Osteoblast (primary cell): ENCODE measurements at regions not wholly inside any gene's neighbourhood (a gene's known extent, or its start where the extent isn't known, plus 50 kb on each side); places are given as distances from the start of the nearest gene placed in this dataset.
A peak's percentile ranks its signal among the peaks of the same experiment; 100 is the strongest.
"Not testable (repeated sequence)": the region's sequence is repeated elsewhere in the genome, so short reads cannot be mapped to it uniquely, and the experiment has no call there.

ENCODE experiments used
- DNase-seq: peaks from one replicate; pipeline ENCODE4 v3.0.0; 2011; ENCODE audit warnings: low spot score, mixed read lengths; ENCODE audit not compliant: insufficient read length; ENCODE audit errors: missing footprints
- H2AFZ ChIP-seq: 2 replicates; pipeline ENCODE4 v1.6.0; 2011; ENCODE audit warnings: mild to moderate bottlenecking, low read length
- H3K27ac ChIP-seq: 2 replicates; pipeline ENCODE4 v1.5.1; 2011; ENCODE audit warnings: mild to moderate bottlenecking, low read depth, low read length, moderate library complexity
- H3K27me3 ChIP-seq: 2 replicates; pipeline ENCODE4 v1.6.0; 2012; ENCODE audit warnings: mild to moderate bottlenecking, control low read depth, inconsistent platforms, low read length, moderate library complexity; ENCODE audit not compliant: insufficient read depth
- H3K36me3 ChIP-seq: 2 replicates; pipeline ENCODE4 v1.5.1; 2011; ENCODE audit warnings: mild to moderate bottlenecking, low read length, control low read depth, moderate library complexity; ENCODE audit not compliant: insufficient read depth
- H3K4me1 ChIP-seq: 2 replicates; pipeline ENCODE4 v1.5.1; 2011; ENCODE audit warnings: mild to moderate bottlenecking, low read length, control low read depth, moderate library complexity; ENCODE audit not compliant: insufficient read depth
- H3K4me2 ChIP-seq: 2 replicates; pipeline ENCODE4 v1.6.0; 2011; ENCODE audit warnings: mild to moderate bottlenecking, low read length; ENCODE audit not compliant: insufficient read depth
- H3K4me3 ChIP-seq: fragments of 200-600 bp; sonication (generic); 3 replicates; pipeline ENCODE4 v1.5.1; 2012; ENCODE audit warnings: mild to moderate bottlenecking, low read length, inconsistent platforms; ENCODE audit not compliant: insufficient read depth
- H3K79me2 ChIP-seq: 2 replicates; pipeline ENCODE4 v1.6.0; 2012; ENCODE audit warnings: mild to moderate bottlenecking, low read length, control low read depth, inconsistent platforms; ENCODE audit not compliant: insufficient read depth
- H3K9me3 ChIP-seq: 2 replicates; pipeline ENCODE4 v1.5.1; 2011; ENCODE audit warnings: low read depth, low read length, control low read depth
- H4K20me1 ChIP-seq: 2 replicates; pipeline ENCODE4 v1.6.0; 2012; ENCODE audit warnings: mild to moderate bottlenecking, low read length, control low read depth; ENCODE audit not compliant: insufficient read depth
- CTCF ChIP-seq: IDR thresholded peaks from 2 replicates; pipeline ENCODE4 v1.5.1; 2011; ENCODE audit warnings: mild to moderate bottlenecking, low read depth, low read length, moderate library complexity; ENCODE audit errors: extremely low read depth

GRCh38 chr1:234821840-234822239 is 211.9 kb upstream of the IRF2BP2 start:
- no peaks in the 10 kb centered on the region for H3K27me3 ChIP-seq
- no peaks in the 10 kb centered on the region for H3K79me2 ChIP-seq
- TF ChIP-seq CTCF, result no peak
- no peak overlapping the region for H2AFZ ChIP-seq
- peak; percentile 21 for DNase-seq
- no peak overlapping the region for H3K27ac ChIP-seq
- peaks cover 2% of the 10 kb centered on the region for H3K4me1 ChIP-seq
- no peaks in the 10 kb centered on the region for H3K36me3 ChIP-seq
- H4K20me1 ChIP-seq, result no peaks in the 10 kb centered on the region
- H3K4me2 ChIP-seq, result no peak overlapping the region
- H3K4me3 ChIP-seq, result no peak overlapping the region
- H3K9me3 ChIP-seq, result no peaks in the 10 kb centered on the region

GRCh38 chr1:234820597-234820996 is 210.6 kb upstream of the IRF2BP2 start:
- H3K27me3 ChIP-seq, result no peaks in the 10 kb centered on the region
- no peaks in the 10 kb centered on the region for H3K9me3 ChIP-seq
- no peak overlapping the region for H3K27ac ChIP-seq
- no peak for TF ChIP-seq CTCF
- DNase-seq, result peak; percentile 67
- H3K4me1 ChIP-seq, result peaks cover 2% of the 10 kb centered on the region
- H4K20me1 ChIP-seq, result no peaks in the 10 kb centered on the region
- no peak overlapping the region for H3K4me3 ChIP-seq
- no peaks in the 10 kb centered on the region for H3K79me2 ChIP-seq
- H3K4me2 ChIP-seq, result no peak overlapping the region
- no peaks in the 10 kb centered on the region for H3K36me3 ChIP-seq
- H2AFZ ChIP-seq, result no peak overlapping the region

DNA sequence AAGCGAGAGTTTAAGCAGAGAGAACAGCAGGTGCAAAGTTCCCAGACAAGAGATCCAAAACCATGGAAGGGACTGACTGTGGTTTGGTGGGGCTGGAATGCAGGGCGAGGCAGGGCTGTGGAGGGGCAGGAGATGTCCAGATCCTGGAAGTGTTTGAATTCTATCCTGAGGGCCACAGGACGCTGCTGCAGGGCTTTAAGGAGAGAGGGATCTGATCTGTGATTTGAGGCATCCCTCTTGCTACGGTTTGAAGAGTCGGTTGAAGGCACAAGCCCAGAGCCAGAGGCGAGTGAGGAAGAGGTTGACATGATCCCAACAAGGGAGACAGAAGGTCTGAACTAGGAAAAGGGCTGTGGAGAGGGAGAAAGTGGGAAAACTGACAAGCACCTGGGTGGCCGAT is 209.9 kb upstream of the IRF2BP2 start:
- not testable (repeated sequence) for H3K4me1 ChIP-seq, H3K27ac ChIP-seq, H3K4me2 ChIP-seq, H4K20me1 ChIP-seq, H3K9me3 ChIP-seq, H3K79me2 ChIP-seq, H3K36me3 ChIP-seq, H3K4me3 ChIP-seq, DNase-seq, H2AFZ ChIP-seq, H3K27me3 ChIP-seq

- not testable (repeated sequence) for H3K79me2 ChIP-seq, H3K36me3 ChIP-seq, H3K4me2 ChIP-seq, H3K27ac ChIP-seq, H4K20me1 ChIP-seq, H3K4me1 ChIP-seq, H3K9me3 ChIP-seq, H2AFZ ChIP-seq, H3K27me3 ChIP-seq, H3K4me3 ChIP-seq, DNase-seq
These were observed 208.0 kb upstream of the IRF2BP2 start for GRCh38 chr1:234818040-234818387.

DNA sequence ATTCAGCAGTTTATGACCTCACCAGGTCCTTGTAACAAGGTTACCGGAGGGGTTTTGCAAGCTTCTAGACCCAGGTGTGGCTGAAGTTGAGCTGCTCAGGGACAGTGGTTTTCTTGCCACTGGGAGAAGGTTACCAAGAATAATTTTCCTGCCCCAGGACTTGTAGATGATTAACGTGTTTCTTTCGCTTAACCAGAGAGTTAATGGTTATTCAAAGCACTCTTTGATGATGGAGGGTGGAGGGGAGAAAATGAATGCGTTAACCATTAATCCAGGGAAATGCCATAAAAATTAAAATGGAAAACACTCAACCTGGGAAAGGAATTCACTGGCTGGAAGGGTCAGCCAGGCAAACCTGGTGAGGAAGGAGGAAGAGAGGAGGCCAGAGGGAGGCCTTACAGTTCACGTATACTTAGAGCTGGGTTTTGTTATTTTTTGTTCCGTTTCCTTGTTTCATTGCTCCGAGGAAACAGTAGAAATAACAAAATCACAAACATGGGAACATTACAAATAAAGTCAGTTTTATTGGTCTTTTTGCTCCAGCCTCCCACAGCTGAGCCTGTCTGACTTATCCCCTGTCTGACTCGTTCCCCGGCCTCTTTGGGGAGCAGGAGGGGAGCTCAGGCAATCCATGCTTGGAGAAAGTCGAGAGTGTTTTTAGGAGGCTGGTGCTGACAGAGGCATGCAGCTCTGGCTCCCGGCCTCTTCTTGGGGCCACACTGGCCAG is 207.5 kb upstream of the IRF2BP2 start:
- not testable (repeated sequence) for H3K79me2 ChIP-seq, H3K4me3 ChIP-seq, H3K27me3 ChIP-seq, H3K4me1 ChIP-seq, H3K36me3 ChIP-seq, H4K20me1 ChIP-seq, H3K9me3 ChIP-seq, DNase-seq, H2AFZ ChIP-seq, H3K4me2 ChIP-seq
- peak overlapping the region; percentile 47 for H3K27ac ChIP-seq

GRCh38 chr1:234816864-234817263 is 206.9 kb upstream of the IRF2BP2 start:
- not testable (repeated sequence) for H3K36me3 ChIP-seq, H2AFZ ChIP-seq, H3K79me2 ChIP-seq, H3K4me1 ChIP-seq, H3K27ac ChIP-seq, H3K4me3 ChIP-seq, DNase-seq, H3K4me2 ChIP-seq, H4K20me1 ChIP-seq, H3K9me3 ChIP-seq, H3K27me3 ChIP-seq

- not testable (repeated sequence) for H3K27me3 ChIP-seq, H3K27ac ChIP-seq, DNase-seq, H3K9me3 ChIP-seq, H2AFZ ChIP-seq, H3K79me2 ChIP-seq, H3K4me3 ChIP-seq, H3K36me3 ChIP-seq, H3K4me2 ChIP-seq, H3K4me1 ChIP-seq, H4K20me1 ChIP-seq
These were observed 206.3 kb upstream of the IRF2BP2 start for GRCh38 chr1:234816186-234816851.
